ENCODE measurements at regions not wholly inside any gene's neighbourhood (a gene's known extent, or its start where the extent isn't known, plus 50 kb on each side); places are given as distances from the start of the nearest gene placed in this dataset.

- 57% methylated on average over 11 of the region's 11 CpGs for WGBS
- no peak for DNase-seq (ENCODE audit: extremely low spot score)
- Histone ChIP-seq H3K4me1 (peaks cover 0 to 5% (median 0%) of the 10 kb centered on the region in 4 donors), H3K4me3 (no peak overlapping the region), H3K36me3 (no peaks in the 10 kb centered on the region), H3K27me3 (no peaks in the 10 kb centered on the region), H3K9me3 (no peaks in the 10 kb centered on the region), H3K27ac (replicated peaks in 1 of 4) (no peak overlapping the region)
- no peak for TF ChIP-seq POLR2A (IDR thresholded peaks at IDR 0.05; ENCODE audit: low read depth)
- TF ChIP-seq EP300 (IDR thresholded peaks at IDR 0.05) = no peak
- TF ChIP-seq CTCF (IDR thresholded peaks at IDR 0.05) = no peak
- TF ChIP-seq POLR2AphosphoS5 (IDR thresholded peaks at IDR 0.05) = no peak
- intact Hi-C loops (cut with DNase I) = no loop called here
These were observed 60.7 kb upstream of the BTG3 start for GRCh38 chr21:17673261-17674020.

- intact Hi-C loops (cut with DNase I) = no loop called here
- H3K27me3 ChIP-seq = no peaks in the 10 kb centered on the region
- no peak overlapping the region for H3K27ac ChIP-seq (replicated peaks in 1 of 4)
- peaks cover 0 to 5% (median 0%) of the 10 kb centered on the region in 4 donors for H3K4me1 ChIP-seq
- no peak for TF ChIP-seq POLR2AphosphoS5 (IDR thresholded peaks at IDR 0.05)
- TF ChIP-seq EP300 (IDR thresholded peaks at IDR 0.05) = no peak
- TF ChIP-seq CTCF (IDR thresholded peaks at IDR 0.05) = no peak
- no peak for TF ChIP-seq POLR2A (IDR thresholded peaks at IDR 0.05; ENCODE audit: low read depth)
- no peak overlapping the region for H3K4me3 ChIP-seq
- WGBS = 70% methylated on average over 4 of the region's 4 CpGs
- no peaks in the 10 kb centered on the region for H3K36me3 ChIP-seq
- no peaks in the 10 kb centered on the region for H3K9me3 ChIP-seq
- no peak for DNase-seq (ENCODE audit: extremely low spot score)
These were observed 59.0 kb upstream of the BTG3 start for GRCh38 chr21:17671733-17672132.

GRCh38 chr21:17668479-17669140 is 55.9 kb upstream of the BTG3 start:
- Histone ChIP-seq H3K9me3 (no peaks in the 10 kb centered on the region), H3K27ac (replicated peaks in 1 of 4) (no peak overlapping the region), H3K4me3 (no peak overlapping the region), H3K27me3 (no peaks in the 10 kb centered on the region), H3K4me1 (peaks cover 0 to 5% (median 0%) of the 10 kb centered on the region in 4 donors), H3K36me3 (no peaks in the 10 kb centered on the region)
- no peak for DNase-seq (ENCODE audit: extremely low spot score)
- WGBS = 91% methylated on average over 5 of the region's 5 CpGs
- intact Hi-C loops (cut with DNase I) = no loop called here
- TF ChIP-seq CTCF (IDR thresholded peaks at IDR 0.05) = no peak
- no peak for TF ChIP-seq POLR2A (IDR thresholded peaks at IDR 0.05; ENCODE audit: low read depth)
- TF ChIP-seq EP300 (IDR thresholded peaks at IDR 0.05) = no peak
- TF ChIP-seq POLR2AphosphoS5 (IDR thresholded peaks at IDR 0.05) = no peak

GRCh38 chr21:17667256-17667655 is 54.6 kb upstream of the BTG3 start:
- Histone ChIP-seq H3K27ac (replicated peaks in 1 of 4) (no peak overlapping the region), H3K27me3 (no peaks in the 10 kb centered on the region), H3K9me3 (no peaks in the 10 kb centered on the region), H3K36me3 (no peaks in the 10 kb centered on the region), H3K4me3 (no peak overlapping the region), H3K4me1 (no peaks in the 10 kb centered on the region)
- TF ChIP-seq POLR2AphosphoS5 (IDR thresholded peaks at IDR 0.05) = no peak
- TF ChIP-seq POLR2A (IDR thresholded peaks at IDR 0.05; ENCODE audit: low read depth) = no peak
- no peak for TF ChIP-seq CTCF (IDR thresholded peaks at IDR 0.05)
- TF ChIP-seq EP300 (IDR thresholded peaks at IDR 0.05) = no peak
- WGBS = 86% methylated on average over 5 of the region's 5 CpGs
- intact Hi-C loops (cut with DNase I) = no loop called here
- DNase-seq (ENCODE audit: extremely low spot score) = no peak
